ENCODE measurements at regions not wholly inside any gene's neighbourhood (a gene's known extent, or its start where the extent isn't known, plus 50 kb on each side); places are given as distances from the start of the nearest gene placed in this dataset.

GRCh38 chr10:3471927-3472286 lies 299.3 kb upstream of the PITRM1 start:
- ChIA-PET CTCF (interaction anchor here (0.6 kb wide), 1 partner anchor 259 kb away, joined by 3 read pairs; no protein-coding TSS in a partner anchor), POLR2A (no interaction called here)
- H3K9me1 ChIP-seq (replicated peaks; ENCODE audit: control insufficient read depth, extremely low read depth, insufficient read depth, low read length): no peaks in the 10 kb centered on the region
- dilution Hi-C loops (cut with MboI; ENCODE audit: extremely low pct_ligation_motif_present, low sequenced_read_pairs) (no loop called here), intact Hi-C loops (cut with micrococcal nuclease) (no loop called here)
- TF ChIP-seq EZH2 (IDR thresholded peaks at IDR 0.05; ENCODE audit: borderline replicate concordance, low read depth, low read length, severe bottlenecking) (no peak), POLR2AphosphoS5 (IDR thresholded peaks at IDR 0.05; ENCODE audit: insufficient read depth, low read depth, low read length) (no peak), JUN (IDR thresholded peaks at IDR 0.05; ENCODE audit: borderline replicate concordance, insufficient read depth, insufficient read length, low read depth) (no peak), FOS (IDR thresholded peaks at IDR 0.05; ENCODE audit: borderline replicate concordance, insufficient read depth, low read length) (no peak)
- H3K4me3 ChIP-seq (replicated peaks in 1 of 3; ENCODE audit: insufficient read depth in 1 of 3, low read depth in 1 of 3, low read length in 3 of 3): no peak overlapping the region
- no TSS peak for BruUV-seq (replicated peaks)
- peak overlapping the region; percentile 84 for H2AFZ ChIP-seq (ENCODE audit: low read depth, low read length)
- H4K20me1 ChIP-seq (replicated peaks; ENCODE audit: control insufficient read depth, extremely low read depth, insufficient read depth, low read length): no peaks in the 10 kb centered on the region
- H3K4me1 ChIP-seq (ENCODE audit: control insufficient read depth, extremely low read depth, insufficient read depth, low read length): peaks cover 32% of the 10 kb centered on the region
- peak overlapping the region; percentile 46 for H3K9ac ChIP-seq (replicated peaks; ENCODE audit: extremely low read depth, insufficient read depth, low read length)
- H3K9me3 ChIP-seq (replicated peaks; ENCODE audit: control insufficient read depth, insufficient read depth, low read length): no peaks in the 10 kb centered on the region
- H3K27me3 ChIP-seq (ENCODE audit: control insufficient read depth in 2 of 2, insufficient read depth in 2 of 2, low read length in 2 of 2): no peaks in the 10 kb centered on the region
- FAIRE-seq: no peak
- H3K27ac ChIP-seq (ENCODE audit: insufficient read depth, low read depth, low read length): peak overlapping the region; percentile 2
- peak overlapping the region; percentile 80 for H3K4me2 ChIP-seq (ENCODE audit: insufficient read depth, low read length)
- no peak for DNase-seq (ENCODE audit: low read depth, low spot score)
- no peaks in the 10 kb centered on the region for H3K79me2 ChIP-seq (ENCODE audit: control insufficient read depth, insufficient read depth, low read length)
- H3K36me3 ChIP-seq (ENCODE audit: control insufficient read depth in 2 of 2, extremely low read depth in 1 of 2, insufficient read depth in 2 of 2, low read length in 2 of 2): no peaks in the 10 kb centered on the region

DNA sequence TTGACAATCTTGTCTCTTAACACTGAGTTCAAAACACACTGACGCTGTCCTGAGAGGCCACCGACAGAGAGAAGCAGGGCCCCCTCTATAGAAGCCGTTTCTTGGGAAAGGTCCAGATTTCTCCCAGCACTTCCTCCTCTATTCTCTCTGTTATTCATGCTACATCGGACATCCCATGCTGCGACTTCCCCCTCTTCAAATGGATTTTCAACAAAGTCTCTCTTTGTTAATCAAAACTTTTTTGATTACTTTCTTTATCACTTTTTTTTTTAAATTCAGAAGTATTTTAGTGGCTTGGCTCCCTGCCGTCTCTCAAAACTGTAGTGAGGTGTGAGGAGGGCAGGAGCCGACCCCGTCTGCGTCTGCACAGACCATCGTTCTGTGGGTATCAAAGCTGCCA lies 298.9 kb upstream of the PITRM1 start:
- H3K27me3 ChIP-seq (ENCODE audit: control insufficient read depth in 2 of 2, insufficient read depth in 2 of 2, low read length in 2 of 2): no peaks in the 10 kb centered on the region
- FAIRE-seq (no peak), DNase-seq (ENCODE audit: low read depth, low spot score) (no peak)
- POLR2A ChIA-PET: no interaction called here
- no peak overlapping the region for H3K4me3 ChIP-seq (replicated peaks in 1 of 3; ENCODE audit: insufficient read depth in 1 of 3, low read depth in 1 of 3, low read length in 3 of 3)
- intact Hi-C loops (cut with micrococcal nuclease) (no loop called here), dilution Hi-C loops (cut with MboI; ENCODE audit: extremely low pct_ligation_motif_present, low sequenced_read_pairs) (no loop called here)
- no peaks in the 10 kb centered on the region for H3K79me2 ChIP-seq (ENCODE audit: control insufficient read depth, insufficient read depth, low read length)
- no peaks in the 10 kb centered on the region for H3K9me3 ChIP-seq (replicated peaks; ENCODE audit: control insufficient read depth, insufficient read depth, low read length)
- H4K20me1 ChIP-seq (replicated peaks; ENCODE audit: control insufficient read depth, extremely low read depth, insufficient read depth, low read length): no peaks in the 10 kb centered on the region
- no TSS peak for BruUV-seq (replicated peaks)
- no peak overlapping the region for H3K9ac ChIP-seq (replicated peaks; ENCODE audit: extremely low read depth, insufficient read depth, low read length)
- no peak overlapping the region for H2AFZ ChIP-seq (ENCODE audit: low read depth, low read length)
- H3K4me2 ChIP-seq (ENCODE audit: insufficient read depth, low read length): no peak overlapping the region
- CTCF ChIA-PET: no interaction called here
- no peaks in the 10 kb centered on the region for H3K36me3 ChIP-seq (ENCODE audit: control insufficient read depth in 2 of 2, extremely low read depth in 1 of 2, insufficient read depth in 2 of 2, low read length in 2 of 2)
- TF ChIP-seq, protein P1, sequence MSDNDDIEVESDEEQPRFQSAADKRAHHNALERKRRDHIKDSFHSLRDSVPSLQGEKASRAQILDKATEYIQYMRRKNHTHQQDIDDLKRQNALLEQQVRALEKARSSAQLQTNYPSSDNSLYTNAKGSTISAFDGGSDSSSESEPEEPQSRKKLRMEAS (IDR thresholded peaks at IDR 0.05; ENCODE audit: insufficient read depth, insufficient read length): no peak
- TF ChIP-seq JUN (IDR thresholded peaks at IDR 0.05; ENCODE audit: borderline replicate concordance, insufficient read depth, insufficient read length, low read depth) (no peak), MYC (IDR thresholded peaks at IDR 0.05; ENCODE audit: low read depth, low read length) (no peak), EZH2 (IDR thresholded peaks at IDR 0.05; ENCODE audit: borderline replicate concordance, low read depth, low read length, severe bottlenecking) (no peak), POLR2AphosphoS5 (IDR thresholded peaks at IDR 0.05; ENCODE audit: insufficient read depth, low read depth, low read length) (no peak), GATA2 (IDR thresholded peaks at IDR 0.05; ENCODE audit: insufficient read depth, insufficient read length, low read depth, low read length) (no peak), FOS (IDR thresholded peaks at IDR 0.05; ENCODE audit: borderline replicate concordance, insufficient read depth, low read length) (no peak), POLR2A (IDR thresholded peaks at IDR 0.05; ENCODE audit: low read depth, low read length) (no peak)
- TF ChIP-seq, protein P2, sequence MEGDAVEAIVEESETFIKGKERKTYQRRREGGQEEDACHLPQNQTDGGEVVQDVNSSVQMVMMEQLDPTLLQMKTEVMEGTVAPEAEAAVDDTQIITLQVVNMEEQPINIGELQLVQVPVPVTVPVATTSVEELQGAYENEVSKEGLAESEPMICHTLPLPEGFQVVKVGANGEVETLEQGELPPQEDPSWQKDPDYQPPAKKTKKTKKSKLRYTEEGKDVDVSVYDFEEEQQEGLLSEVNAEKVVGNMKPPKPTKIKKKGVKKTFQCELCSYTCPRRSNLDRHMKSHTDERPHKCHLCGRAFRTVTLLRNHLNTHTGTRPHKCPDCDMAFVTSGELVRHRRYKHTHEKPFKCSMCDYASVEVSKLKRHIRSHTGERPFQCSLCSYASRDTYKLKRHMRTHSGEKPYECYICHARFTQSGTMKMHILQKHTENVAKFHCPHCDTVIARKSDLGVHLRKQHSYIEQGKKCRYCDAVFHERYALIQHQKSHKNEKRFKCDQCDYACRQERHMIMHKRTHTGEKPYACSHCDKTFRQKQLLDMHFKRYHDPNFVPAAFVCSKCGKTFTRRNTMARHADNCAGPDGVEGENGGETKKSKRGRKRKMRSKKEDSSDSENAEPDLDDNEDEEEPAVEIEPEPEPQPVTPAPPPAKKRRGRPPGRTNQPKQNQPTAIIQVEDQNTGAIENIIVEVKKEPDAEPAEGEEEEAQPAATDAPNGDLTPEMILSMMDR (IDR thresholded peaks at IDR 0.05; ENCODE audit: extremely low read depth in 1 of 2, insufficient read depth in 1 of 2, low read depth in 1 of 2, low read length in 2 of 2): no peak
- peaks cover 36% of the 10 kb centered on the region for H3K4me1 ChIP-seq (ENCODE audit: control insufficient read depth, extremely low read depth, insufficient read depth, low read length)
- no peaks in the 10 kb centered on the region for H3K9me1 ChIP-seq (replicated peaks; ENCODE audit: control insufficient read depth, extremely low read depth, insufficient read depth, low read length)
- H3K27ac ChIP-seq (ENCODE audit: insufficient read depth, low read depth, low read length): no peak overlapping the region
